ENCODE measurements at regions not wholly inside any gene's neighbourhood (a gene's known extent, or its start where the extent isn't known, plus 50 kb on each side); places are given as distances from the start of the nearest gene placed in this dataset.

- TF ChIP-seq CTCF (IDR thresholded peaks at IDR 0.05; ENCODE audit: low read depth, low read length) = no peak
- no peak for TF ChIP-seq EZH2phosphoT487 (IDR thresholded peaks at IDR 0.05; ENCODE audit: low read depth)
- Histone ChIP-seq H3K9me3 (ENCODE audit: insufficient read depth, low read length) (no peaks in the 10 kb centered on the region), H3K27ac (ENCODE audit: low read length) (no peak overlapping the region)
Measured at GRCh38 chr7:42506097-42506496, 269.1 kb upstream of the GLI3 start.

GRCh38 chr7:42502022-42502421, 265.0 kb upstream of the GLI3 start:
- Histone ChIP-seq H3K27me3 (ENCODE audit: low read depth, low read length) (no peaks in the 10 kb centered on the region), H3K4me3 (ENCODE audit: low read length) (no peak overlapping the region), H3K4me1 (ENCODE audit: low read length) (no peaks in the 10 kb centered on the region), H3K36me3 (replicated peaks; ENCODE audit: low read depth, low read length) (no peaks in the 10 kb centered on the region), H3K9me3 (ENCODE audit: insufficient read depth, low read length) (no peaks in the 10 kb centered on the region), H4K20me1 (ENCODE audit: insufficient read depth, low read length) (no peaks in the 10 kb centered on the region), H3K27ac (ENCODE audit: low read length) (no peak overlapping the region), H2AFZ (ENCODE audit: low read depth, low read length) (no peak overlapping the region), H3K4me2 (ENCODE audit: low read length) (no peak overlapping the region), H3K9ac (ENCODE audit: low read length) (no peak overlapping the region), H3K79me2 (ENCODE audit: low read length) (no peaks in the 10 kb centered on the region)
- TF ChIP-seq CTCF (IDR thresholded peaks at IDR 0.05; ENCODE audit: low read depth, low read length) (no peak), EZH2phosphoT487 (IDR thresholded peaks at IDR 0.05; ENCODE audit: low read depth) (no peak)

More at GRCh38 chr7:42506097-42506496, 269.1 kb upstream of the GLI3 start:
- Histone ChIP-seq H3K79me2 (ENCODE audit: low read length) (no peaks in the 10 kb centered on the region), H3K36me3 (replicated peaks; ENCODE audit: low read depth, low read length) (no peaks in the 10 kb centered on the region), H3K9ac (ENCODE audit: low read length) (no peak overlapping the region), H3K4me1 (ENCODE audit: low read length) (no peaks in the 10 kb centered on the region), H3K27me3 (ENCODE audit: low read depth, low read length) (no peaks in the 10 kb centered on the region), H3K4me2 (ENCODE audit: low read length) (no peak overlapping the region), H2AFZ (ENCODE audit: low read depth, low read length) (no peak overlapping the region), H3K4me3 (ENCODE audit: low read length) (no peak overlapping the region), H4K20me1 (ENCODE audit: insufficient read depth, low read length) (no peaks in the 10 kb centered on the region)

- TF ChIP-seq CTCF (IDR thresholded peaks at IDR 0.05; ENCODE audit: low read depth, low read length) (no peak), EZH2phosphoT487 (IDR thresholded peaks at IDR 0.05; ENCODE audit: low read depth) (no peak)
- no peaks in the 10 kb centered on the region for H3K36me3 ChIP-seq (replicated peaks; ENCODE audit: low read depth, low read length)
- H3K79me2 ChIP-seq (ENCODE audit: low read length) = no peaks in the 10 kb centered on the region
- H3K4me2 ChIP-seq (ENCODE audit: low read length) = no peak overlapping the region
- H3K27me3 ChIP-seq (ENCODE audit: low read depth, low read length) = no peaks in the 10 kb centered on the region
- H3K9ac ChIP-seq (ENCODE audit: low read length) = no peak overlapping the region
- H3K4me1 ChIP-seq (ENCODE audit: low read length) = no peaks in the 10 kb centered on the region
- H2AFZ ChIP-seq (ENCODE audit: low read depth, low read length) = no peak overlapping the region
- no peak overlapping the region for H3K4me3 ChIP-seq (ENCODE audit: low read length)
- H4K20me1 ChIP-seq (ENCODE audit: insufficient read depth, low read length) = no peaks in the 10 kb centered on the region
- H3K9me3 ChIP-seq (ENCODE audit: insufficient read depth, low read length) = no peaks in the 10 kb centered on the region
- H3K27ac ChIP-seq (ENCODE audit: low read length) = no peak overlapping the region
Measured at GRCh38 chr7:42495256-42495655, 258.2 kb upstream of the GLI3 start.

GRCh38 chr7:42494736-42495135, 257.7 kb upstream of the GLI3 start:
- no peak overlapping the region for H2AFZ ChIP-seq (ENCODE audit: low read depth, low read length)
- H4K20me1 ChIP-seq (ENCODE audit: insufficient read depth, low read length) = no peaks in the 10 kb centered on the region
- no peak for TF ChIP-seq EZH2phosphoT487 (IDR thresholded peaks at IDR 0.05; ENCODE audit: low read depth)
- no peak for TF ChIP-seq CTCF (IDR thresholded peaks at IDR 0.05; ENCODE audit: low read depth, low read length)
- H3K9ac ChIP-seq (ENCODE audit: low read length) = no peak overlapping the region
- H3K4me1 ChIP-seq (ENCODE audit: low read length) = no peaks in the 10 kb centered on the region
- no peak overlapping the region for H3K4me2 ChIP-seq (ENCODE audit: low read length)
- H3K9me3 ChIP-seq (ENCODE audit: insufficient read depth, low read length) = no peaks in the 10 kb centered on the region
- no peaks in the 10 kb centered on the region for H3K79me2 ChIP-seq (ENCODE audit: low read length)
- H3K36me3 ChIP-seq (replicated peaks; ENCODE audit: low read depth, low read length) = no peaks in the 10 kb centered on the region
- H3K27ac ChIP-seq (ENCODE audit: low read length) = no peak overlapping the region
- H3K27me3 ChIP-seq (ENCODE audit: low read depth, low read length) = no peaks in the 10 kb centered on the region
- no peak overlapping the region for H3K4me3 ChIP-seq (ENCODE audit: low read length)
